ENCODE measurements at regions not wholly inside any gene's neighbourhood (a gene's known extent, or its start where the extent isn't known, plus 50 kb on each side); places are given as distances from the start of the nearest gene placed in this dataset.
"Not testable (repeated sequence)": the region's sequence is repeated elsewhere in the genome, so short reads cannot be mapped to it uniquely, and the experiment has no call there.

DNA sequence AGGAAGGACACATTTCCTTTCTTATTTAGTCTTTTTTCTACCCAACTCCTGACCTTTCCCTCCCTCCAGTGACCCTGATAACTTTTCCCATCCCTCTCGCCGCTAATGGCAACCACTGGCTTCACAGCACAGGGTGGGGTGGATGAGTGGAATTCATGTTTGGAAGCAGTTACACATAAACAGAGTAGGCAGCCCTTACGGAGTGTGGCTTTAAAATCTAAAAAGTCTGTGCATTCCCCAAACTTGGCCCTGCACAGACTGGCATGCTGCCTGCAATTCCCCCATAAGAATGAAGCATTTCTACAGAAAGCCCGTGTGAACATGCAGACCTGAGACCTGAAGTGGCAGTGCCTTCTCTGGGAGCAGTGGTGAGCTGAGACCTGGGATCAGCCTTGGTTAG is 196.7 kb upstream of the ADRA1D start:
- intact Hi-C loops (cut with DNase I), result no loop called here
- no peak for DNase-seq (ENCODE audit: low spot score)

DNA sequence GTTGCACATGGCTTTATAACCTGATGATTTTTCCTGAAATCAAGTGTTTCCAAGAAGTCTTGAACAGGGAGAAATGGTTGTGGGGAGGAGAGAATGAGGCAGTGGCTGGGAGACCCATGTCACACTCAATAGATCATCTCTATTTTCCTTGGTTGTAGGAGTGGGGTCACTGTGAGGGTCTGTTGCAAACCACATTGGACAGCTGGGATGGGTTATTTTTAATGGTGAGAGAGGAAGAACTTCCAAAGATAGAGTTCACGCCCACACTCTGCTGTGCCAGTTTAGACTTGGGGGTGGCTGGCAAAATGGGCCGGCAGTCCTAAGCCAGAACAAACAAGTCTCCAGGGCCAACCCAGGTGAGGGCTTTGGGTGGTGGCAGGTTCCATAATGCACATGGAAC is 196.2 kb upstream of the ADRA1D start:
- intact Hi-C loops (cut with DNase I), result no loop called here
- DNase-seq (ENCODE audit: low spot score), result no peak

DNA sequence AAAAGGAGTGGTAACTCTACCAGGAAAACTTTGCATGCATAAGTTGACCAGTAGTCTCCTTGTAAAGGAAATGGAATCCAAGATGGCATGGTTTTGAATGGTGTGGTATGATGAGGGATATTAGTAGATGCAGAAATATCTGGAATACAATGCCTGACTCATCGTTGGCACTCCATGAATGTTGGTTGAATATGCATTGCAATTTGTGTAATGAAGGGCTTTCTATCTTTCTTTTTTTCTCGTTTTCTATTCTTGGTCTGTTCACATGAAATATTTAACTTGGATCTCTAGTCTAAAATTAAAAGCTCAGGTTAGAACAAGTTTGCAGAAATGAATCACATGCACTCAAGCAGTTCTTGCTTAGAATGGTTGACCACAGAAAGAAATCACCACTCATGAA is 195.3 kb upstream of the ADRA1D start:
- no peak for DNase-seq (ENCODE audit: low spot score)
- intact Hi-C loops (cut with DNase I), result no loop called here

- intact Hi-C loops (cut with DNase I), result no loop called here
- DNase-seq (ENCODE audit: low spot score), result no peak
These were observed 193.9 kb upstream of the ADRA1D start for GRCh38 chr20:4443016-4443415.

DNA sequence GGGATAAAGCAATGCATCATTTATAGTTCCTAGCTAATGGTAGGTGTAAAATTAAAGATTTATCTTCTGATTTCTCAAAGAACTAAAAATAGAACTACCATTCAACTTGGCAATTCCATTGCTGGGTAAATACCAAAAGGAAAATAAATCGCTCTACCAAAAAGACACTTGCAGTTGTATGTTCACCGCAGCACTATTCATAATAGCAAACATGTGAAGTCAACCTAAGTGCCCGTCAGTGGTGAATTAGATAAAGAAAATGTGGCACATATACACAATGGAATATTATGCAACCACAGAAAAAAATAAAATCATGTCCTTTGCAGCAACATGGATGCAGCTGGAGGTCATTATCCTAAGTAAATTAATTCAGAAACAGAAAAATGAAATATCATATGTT is 192.8 kb upstream of the ADRA1D start:
- intact Hi-C loops (cut with DNase I), result no loop called here

GRCh38 chr20:4441191-4441590 is 192.1 kb upstream of the ADRA1D start:
- DNase-seq (ENCODE audit: low spot score), result no peak
- intact Hi-C loops (cut with DNase I), result no loop called here

More for the DNA sequence above, 192.8 kb upstream of the ADRA1D start:
- DNase-seq (ENCODE audit: low spot score), result no peak

- no peak for DNase-seq (ENCODE audit: low spot score)
- intact Hi-C loops (cut with DNase I), result no loop called here
These were observed 190.4 kb upstream of the ADRA1D start for GRCh38 chr20:4439461-4439860.

GRCh38 chr20:4437131-4437530 is 188.0 kb upstream of the ADRA1D start:
- intact Hi-C loops (cut with DNase I), result no loop called here
- DNase-seq (ENCODE audit: low spot score), result no peak

DNA sequence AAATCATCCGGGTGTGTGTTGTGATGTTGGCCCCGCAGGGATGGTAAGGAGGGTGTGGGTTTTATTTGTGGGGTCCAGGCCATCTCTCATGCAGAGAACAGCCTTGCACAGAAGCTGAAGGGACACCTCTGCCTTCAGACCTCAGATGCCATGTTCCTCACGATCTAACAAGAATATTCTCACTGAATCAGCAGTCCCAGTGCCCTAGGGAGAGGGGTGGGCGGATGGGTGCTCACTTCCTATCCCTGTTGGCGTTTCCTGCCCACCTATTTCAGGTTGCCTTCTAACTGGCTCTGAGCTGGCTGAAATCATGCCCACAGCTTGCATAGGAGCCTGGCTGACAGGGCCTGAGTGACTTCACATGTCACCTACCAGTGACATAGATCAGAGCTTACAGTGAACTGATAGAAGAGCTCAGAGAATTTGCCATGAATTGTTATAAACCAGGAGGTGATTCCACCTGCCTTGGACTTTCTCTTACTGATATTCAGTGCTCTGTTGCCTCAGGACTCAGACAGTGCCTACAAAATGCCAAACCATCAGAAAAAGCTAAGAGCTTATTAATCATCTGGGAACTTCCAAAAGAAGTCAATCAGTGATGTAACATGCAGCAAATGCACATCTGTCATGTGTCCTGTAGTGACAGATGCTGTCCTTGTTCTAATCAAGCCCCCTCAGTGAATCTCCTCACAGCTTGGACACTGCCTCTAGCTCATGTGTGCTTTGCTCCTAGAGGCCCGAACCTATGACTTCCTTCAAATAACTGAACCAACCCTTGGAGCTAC is 186.8 kb upstream of the ADRA1D start:
- intact Hi-C loops (cut with DNase I), result no loop called here
- no peak for DNase-seq (ENCODE audit: low spot score)

DNA sequence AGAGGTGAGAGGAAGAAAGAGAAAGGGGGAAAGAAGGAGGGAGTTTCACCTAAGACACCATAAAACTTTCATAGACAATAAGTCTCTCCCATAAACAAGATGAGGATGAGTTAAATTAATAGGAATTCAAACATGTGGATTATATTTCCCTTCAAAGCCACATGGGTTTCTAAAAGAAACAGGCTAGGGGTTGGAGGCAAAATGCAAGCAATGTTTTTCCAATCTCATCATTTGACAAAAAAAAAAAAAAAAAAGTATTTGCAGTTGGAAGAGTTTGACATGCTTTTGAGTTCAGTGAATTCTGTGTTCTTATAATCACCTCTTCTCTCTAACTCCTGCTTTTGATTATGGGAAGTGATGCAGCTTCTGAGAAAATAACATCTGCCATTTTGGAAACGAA is 186.1 kb upstream of the ADRA1D start:
- intact Hi-C loops (cut with DNase I), result no loop called here
- DNase-seq (ENCODE audit: low spot score), result no peak

DNA sequence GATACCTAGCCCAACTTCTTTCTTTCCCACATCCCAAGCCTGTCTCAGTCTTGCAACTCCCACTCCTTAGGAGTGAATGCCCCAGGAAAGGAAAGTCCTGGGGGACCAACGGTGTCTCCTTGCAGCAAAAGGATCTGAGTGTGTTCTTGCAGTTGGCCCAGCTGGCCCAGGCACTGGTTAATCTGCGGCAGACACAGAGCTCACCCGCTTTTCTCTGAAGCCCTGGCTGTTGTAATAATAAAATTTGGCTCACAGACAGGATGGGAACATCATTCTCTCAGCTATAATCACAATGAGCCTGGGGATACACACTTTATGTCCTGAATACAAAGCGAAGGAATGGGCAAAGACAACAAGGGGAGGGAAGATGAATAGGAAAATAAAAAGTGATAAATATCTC is 185.6 kb upstream of the ADRA1D start:
- DNase-seq (ENCODE audit: low spot score), result no peak
- intact Hi-C loops (cut with DNase I), result no loop called here

GRCh38 chr20:4431446-4431845 is 182.4 kb upstream of the ADRA1D start:
- intact Hi-C loops (cut with DNase I), result no loop called here
- DNase-seq (ENCODE audit: low spot score), result no peak

DNA sequence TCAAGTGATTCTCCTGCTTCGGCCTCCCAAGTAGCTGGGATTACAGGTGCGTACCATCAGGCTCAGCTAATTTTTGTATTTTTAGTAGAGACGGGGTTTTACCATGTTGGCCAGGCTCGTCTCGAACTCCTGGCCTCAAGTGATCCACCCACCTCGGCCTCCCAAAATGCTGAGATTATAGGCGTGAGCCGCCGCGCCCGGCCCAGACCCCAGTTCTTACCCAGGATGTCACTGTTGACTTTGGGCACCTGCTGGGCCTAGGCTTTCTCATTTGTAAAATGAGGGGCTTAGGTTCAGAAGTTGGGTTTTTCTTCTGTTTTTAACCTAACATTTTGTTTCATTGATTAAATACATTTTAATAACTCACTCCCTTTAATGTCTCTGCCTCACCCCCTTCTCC is 181.7 kb upstream of the ADRA1D start:
- intact Hi-C loops (cut with DNase I); DNase-seq (ENCODE audit: low spot score): not testable (repeated sequence)

DNA sequence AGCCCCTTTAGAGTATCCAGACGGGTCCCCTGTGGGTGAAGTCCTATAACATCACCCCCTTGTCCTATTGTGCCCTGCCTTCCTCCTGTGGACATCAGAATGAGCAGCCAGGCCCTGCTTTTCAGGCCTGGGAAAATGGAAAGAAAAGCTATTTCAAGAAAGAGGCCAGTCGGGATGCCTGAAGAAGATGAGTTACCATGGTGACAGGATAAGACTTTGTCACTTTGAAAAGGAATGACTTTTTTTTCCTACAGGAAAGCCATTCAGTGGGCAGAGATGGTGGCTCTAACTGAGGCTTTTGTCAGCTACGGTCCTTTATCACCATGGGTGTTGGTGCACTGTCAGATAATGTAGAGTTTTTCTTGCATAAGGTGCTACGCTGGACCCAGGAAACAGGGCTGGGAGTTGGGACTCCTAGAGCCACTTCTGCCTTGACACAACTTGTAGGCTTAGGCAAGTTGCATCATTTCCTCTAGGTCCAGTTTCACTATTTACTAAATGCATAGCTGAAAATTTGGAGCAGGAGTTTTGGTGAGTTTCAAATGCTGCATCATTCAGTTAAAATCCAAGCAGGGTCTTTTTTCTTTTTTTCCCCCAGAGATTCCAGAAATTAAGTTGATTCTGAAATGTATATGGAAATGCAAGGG is 179.0 kb upstream of the ADRA1D start:
- no peak for DNase-seq (ENCODE audit: low spot score)
- intact Hi-C loops (cut with DNase I), result no loop called here

GRCh38 chr20:4418141-4418540 is 169.1 kb upstream of the ADRA1D start:
- no peak for DNase-seq (ENCODE audit: low spot score)
- intact Hi-C loops (cut with DNase I), result no loop called here

GRCh38 chr20:4415281-4415680 is 166.2 kb upstream of the ADRA1D start:
- intact Hi-C loops (cut with DNase I), result no loop called here
- no peak for DNase-seq (ENCODE audit: low spot score)

GRCh38 chr20:4413314-4414049 is 164.4 kb upstream of the ADRA1D start:
- DNase-seq (ENCODE audit: low spot score), result no peak
- intact Hi-C loops (cut with DNase I), result no loop called here

DNA sequence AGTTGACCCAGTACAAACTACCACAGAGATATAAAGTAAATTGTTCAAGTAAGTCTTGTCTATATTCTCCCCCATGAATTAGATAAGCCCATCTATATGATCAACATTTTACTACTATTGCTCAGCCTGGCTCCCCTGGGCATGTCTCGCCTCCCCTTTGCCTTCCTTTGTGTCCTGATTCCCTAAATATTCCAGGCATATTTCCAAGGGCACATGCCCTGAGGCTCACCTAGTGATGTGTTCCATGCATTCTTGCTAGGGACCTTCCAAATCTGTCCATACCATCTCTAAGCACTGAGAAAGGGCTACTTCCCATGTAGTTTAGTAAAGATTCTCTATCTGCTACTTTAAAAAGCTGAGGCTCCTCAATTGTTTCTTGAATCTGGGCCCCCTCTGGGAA is 163.1 kb upstream of the ADRA1D start:
- intact Hi-C loops (cut with DNase I), result no loop called here
- no peak for DNase-seq (ENCODE audit: low spot score)

GRCh38 chr20:4411744-4412143 is 162.7 kb upstream of the ADRA1D start:
- no peak for DNase-seq (ENCODE audit: low spot score)
- intact Hi-C loops (cut with DNase I), result no loop called here

DNA sequence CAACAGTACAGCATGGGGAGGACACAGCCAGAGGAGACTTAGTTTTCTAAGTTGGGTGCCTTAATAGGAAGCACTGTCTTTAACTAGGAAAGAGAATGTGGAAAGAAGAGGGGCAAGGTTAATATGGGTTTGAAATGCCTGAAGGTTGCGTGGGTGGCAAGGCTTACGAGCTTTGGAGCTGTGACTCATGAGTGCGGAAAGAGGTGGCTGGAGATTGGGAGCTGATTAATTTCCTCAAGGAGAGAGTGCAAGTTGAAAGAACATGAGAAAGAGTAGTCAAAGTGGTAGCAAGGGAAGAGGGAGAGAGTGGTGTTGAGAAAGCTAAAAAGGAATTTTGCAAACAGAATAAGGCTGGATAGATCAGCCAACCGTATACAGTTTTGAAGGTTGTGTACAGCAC is 157.5 kb upstream of the ADRA1D start:
- intact Hi-C loops (cut with DNase I), result no loop called here
- no peak for DNase-seq (ENCODE audit: low spot score)

DNA sequence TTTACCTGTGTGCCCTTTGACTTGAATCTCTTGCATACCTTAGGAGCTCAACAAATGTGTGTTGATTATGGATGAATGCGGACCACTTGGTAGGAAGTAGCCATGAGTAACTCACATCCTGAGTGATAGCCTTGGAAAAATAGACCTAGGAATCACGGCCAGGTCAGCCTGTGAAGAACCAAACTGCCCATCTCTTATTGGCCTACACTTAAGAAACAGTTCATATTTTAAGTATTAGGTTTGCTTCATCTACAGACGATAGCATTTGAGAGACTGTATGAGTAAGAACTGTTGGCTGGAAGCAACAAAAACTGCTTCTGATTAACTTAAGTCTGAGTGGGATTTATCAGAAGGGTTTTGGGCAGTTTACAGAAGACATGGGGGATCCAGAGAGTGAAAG is 152.5 kb upstream of the ADRA1D start:
- intact Hi-C loops (cut with DNase I), result no loop called here
- DNase-seq (ENCODE audit: low spot score), result no peak
